Cardiac muscle cell (in vitro differentiated cells and primary cell): ENCODE measurements at regions not wholly inside any gene's neighbourhood (a gene's known extent, or its start where the extent isn't known, plus 50 kb on each side); places are given as distances from the start of the nearest gene placed in this dataset.

Source experiments
- DNase-seq, 2 donors: peaks; one replicate each; pipeline versions ENCODE4 v3.0.0 to v3.0.0-alpha.2; 2010 to 2017; ENCODE audit warnings: low read depth in 1 of 2, low spot score in 1 of 2
- H3K27ac ChIP-seq: fragments of 200-600 bp; sonication (generic); 2 replicates; pipeline ENCODE4 v1.5.1; 2016
- H3K27me3 ChIP-seq: fragments of 200-600 bp; sonication (generic); 2 replicates; pipeline ENCODE4 v1.6.0; 2016; ENCODE audit warnings: control low read depth
- H3K36me3 ChIP-seq: fragments of 200-600 bp; sonication (generic); 2 replicates; pipeline ENCODE4 v1.5.1; 2016; ENCODE audit warnings: control low read depth
- H3K4me1 ChIP-seq: fragments of 200-600 bp; sonication (generic); 2 replicates; pipeline ENCODE4 v1.8.1; 2017; ENCODE audit warnings: low read depth, mild to moderate bottlenecking, mixed run types
- H3K4me3 ChIP-seq: fragments of 200-600 bp; sonication (generic); 2 replicates; pipeline ENCODE4 v1.5.1; 2016; ENCODE audit warnings: mild to moderate bottlenecking
- H3K9me3 ChIP-seq: fragments of 200-600 bp; sonication (generic); 2 replicates; pipeline ENCODE4 v1.5.1; 2017; ENCODE audit warnings: low read depth, mild to moderate bottlenecking, control low read depth
- CTCF ChIP-seq: IDR thresholded peaks from 2 replicates; pipeline ENCODE4 v1.5.1; 2012; ENCODE audit warnings: low read depth, mild to moderate bottlenecking, low read length

- TF ChIP-seq CTCF = no peak
- no peaks in the 10 kb centered on the region for H3K9me3 ChIP-seq
- H3K27me3 ChIP-seq = no peaks in the 10 kb centered on the region
- H3K27ac ChIP-seq = no peak overlapping the region
- no peaks in the 10 kb centered on the region for H3K4me1 ChIP-seq
- no peak for DNase-seq
- no peaks in the 10 kb centered on the region for H3K36me3 ChIP-seq
- no peak overlapping the region for H3K4me3 ChIP-seq
Measured at GRCh38 chr20:43304598-43304997, 114.9 kb upstream of the PTPRT start.

- no peaks in the 10 kb centered on the region for H3K27me3 ChIP-seq
- DNase-seq = no peak
- no peaks in the 10 kb centered on the region for H3K36me3 ChIP-seq
- TF ChIP-seq CTCF = no peak
- no peaks in the 10 kb centered on the region for H3K4me1 ChIP-seq
- H3K4me3 ChIP-seq = no peak overlapping the region
- no peaks in the 10 kb centered on the region for H3K9me3 ChIP-seq
- no peak overlapping the region for H3K27ac ChIP-seq
Measured at GRCh38 chr20:43302936-43303335, 113.2 kb upstream of the PTPRT start.

- H3K4me3 ChIP-seq = no peak overlapping the region
- no peak for DNase-seq
- H3K27me3 ChIP-seq = no peaks in the 10 kb centered on the region
- H3K4me1 ChIP-seq = no peaks in the 10 kb centered on the region
- no peaks in the 10 kb centered on the region for H3K9me3 ChIP-seq
- TF ChIP-seq CTCF = no peak
- no peak overlapping the region for H3K27ac ChIP-seq
- no peaks in the 10 kb centered on the region for H3K36me3 ChIP-seq
Measured at GRCh38 chr20:43300901-43301300, 111.2 kb upstream of the PTPRT start.

GRCh38 chr20:43295781-43296180, 106.1 kb upstream of the PTPRT start:
- Histone ChIP-seq H3K4me1 (no peaks in the 10 kb centered on the region), H3K4me3 (no peak overlapping the region), H3K27ac (no peak overlapping the region), H3K9me3 (no peaks in the 10 kb centered on the region), H3K27me3 (no peaks in the 10 kb centered on the region), H3K36me3 (no peaks in the 10 kb centered on the region)
- no peak for TF ChIP-seq CTCF
- no peak for DNase-seq

- no peak for TF ChIP-seq CTCF
- no peaks in the 10 kb centered on the region for H3K9me3 ChIP-seq
Measured at GRCh38 chr20:43295263-43295662, 105.6 kb upstream of the PTPRT start.

GRCh38 chr20:43294031-43294430, 104.3 kb upstream of the PTPRT start:
- no peaks in the 10 kb centered on the region for H3K36me3 ChIP-seq
- no peak overlapping the region for H3K4me3 ChIP-seq
- no peak for TF ChIP-seq CTCF
- H3K9me3 ChIP-seq = no peaks in the 10 kb centered on the region
- no peak overlapping the region for H3K27ac ChIP-seq
- no peak for DNase-seq
- no peaks in the 10 kb centered on the region for H3K27me3 ChIP-seq
- no peaks in the 10 kb centered on the region for H3K4me1 ChIP-seq

More at GRCh38 chr20:43295263-43295662, 105.6 kb upstream of the PTPRT start:
- Histone ChIP-seq H3K27ac (no peak overlapping the region), H3K4me1 (no peaks in the 10 kb centered on the region), H3K27me3 (no peaks in the 10 kb centered on the region), H3K36me3 (no peaks in the 10 kb centered on the region), H3K4me3 (no peak overlapping the region)
- no peak for DNase-seq
